K562 (cell line): ENCODE measurements at regions not wholly inside any gene's neighbourhood (a gene's known extent, or its start where the extent isn't known, plus 50 kb on each side); places are given as distances from the start of the nearest gene placed in this dataset.

ENCODE experiments used
- ATAC-seq: fragments of 200-7000 bp; cut with Tn5 transposase; 3 replicates; pipeline ENCODE4 v1.9.1; 2020; ENCODE audit warnings: moderate library complexity
- BruUV-seq: library from RNA; stranded (reverse); fragments of 400-500 nt; replicated peaks from 2 replicates; lab custom pipeline; 2021; lab: Mats Ljungman, UMichigan
- CTCF ChIA-PET: fragments of 300-600 bp; formaldehyde crosslinking; extraction: SDS; loops from one replicate; lab custom pipeline; 2021; ENCODE audit warnings: low intra/inter-chr PET ratio; lab: Yijun Ruan, JAX
- POLR2A ChIA-PET: fragments of 300-600, 350-650 bp; sonication (Branson Sonifier 250); formaldehyde crosslinking; extraction: SDS; loops from one replicate; lab custom pipeline; 2021; ENCODE audit warnings: antibody characterized with exemption, inconsistent platforms; lab: Yijun Ruan, JAX
- DNase-seq, 4 experiments: peaks; one replicate each; pipeline versions ENCODE4 v3.0.0 to v3.0.0-alpha.2; 2011 to 2018; ENCODE audit warnings: low spot score in 3 of 4, mixed read lengths in 3 of 4; ENCODE audit errors: extremely low read depth in 1 of 4
- FAIRE-seq: peaks from 2 replicates; lab custom pipeline; 2011; peaks lifted over from hg19 to GRCh38; lab: Jason Lieb, UNC
- H2AFZ ChIP-seq: 2 replicates; pipeline ENCODE4 v1.6.0; 2011; ENCODE audit warnings: low read depth, low read length, control low read depth, inconsistent platforms
- H3K27ac ChIP-seq: fragments of 200-600 bp; 3 replicates; pipeline ENCODE4 v1.8.0; 2011; ENCODE audit warnings: low read depth, mild to moderate bottlenecking, control low read depth, inconsistent platforms, low read length, moderate library complexity, mixed read lengths; ENCODE audit errors: extremely low read depth
- H3K27me3 ChIP-seq, 2 experiments: fragments of 300-600 bp in 1 of 2; 2 replicates in 1 of 2; 3 replicates in 1 of 2; pipeline versions ENCODE4 v1.6.0 to v1.8.0; 2011; ENCODE audit warnings: inconsistent platforms in 2 of 2, low read length in 2 of 2, mild to moderate bottlenecking in 1 of 2, mixed read lengths in 1 of 2, moderate library complexity in 1 of 2; ENCODE audit not compliant: control insufficient read depth in 2 of 2, insufficient read depth in 2 of 2
- H3K36me3 ChIP-seq: fragments of 300-600 bp; 3 replicates; pipeline ENCODE4 v1.8.0; 2011; ENCODE audit warnings: mild to moderate bottlenecking, low read length, inconsistent platforms; ENCODE audit not compliant: control insufficient read depth, insufficient read depth
- H3K4me1 ChIP-seq, 2 experiments: fragments of 200-600 bp in 1 of 2; replicated peaks in 1 of 2; 2 replicates in 1 of 2; 3 replicates in 1 of 2; pipeline versions ENCODE4 v1.5.1 to v1.8.0; 2011; ENCODE audit warnings: inconsistent platforms in 2 of 2, low read length in 2 of 2, mild to moderate bottlenecking in 1 of 2, mixed read lengths in 1 of 2, moderate library complexity in 1 of 2; ENCODE audit not compliant: control insufficient read depth in 2 of 2, insufficient read depth in 2 of 2
- H3K4me2 ChIP-seq: 2 replicates; pipeline ENCODE4 v1.6.1; 2011; ENCODE audit warnings: low read length, control low read depth, inconsistent platforms, mixed read lengths; ENCODE audit not compliant: insufficient read depth
- H3K4me3 ChIP-seq: fragments of 200-600 bp; sonication (generic), shearing (Covaris generic); 2 replicates; pipeline ENCODE4 v1.5.1; 2016; ENCODE audit warnings: control low read depth, inconsistent platforms
- H3K79me2 ChIP-seq: fragments of 200-600 bp; 3 replicates; pipeline ENCODE4 v1.8.0; 2011; ENCODE audit warnings: low read length, inconsistent platforms; ENCODE audit not compliant: control insufficient read depth, insufficient read depth
- H3K9ac ChIP-seq, 2 experiments: 2 replicates each; pipeline versions ENCODE4 v1.6.0 to v1.6.1; 2011; ENCODE audit warnings: low read depth in 2 of 2, low read length in 2 of 2, control low read depth in 1 of 2, inconsistent platforms in 1 of 2, mild to moderate bottlenecking in 1 of 2, mixed read lengths in 1 of 2; ENCODE audit not compliant: insufficient read depth in 1 of 2
- H3K9me1 ChIP-seq: one replicate; pipeline ENCODE4 v1.6.0; 2011; ENCODE audit warnings: inconsistent platforms, mild to moderate bottlenecking, low read length, moderate library complexity; ENCODE audit not compliant: control insufficient read depth, insufficient read depth
- H3K9me3 ChIP-seq: replicated peaks from 2 replicates; pipeline ENCODE4 v1.5.1; 2011; ENCODE audit warnings: low read depth, low read length, inconsistent platforms; ENCODE audit not compliant: control insufficient read depth, insufficient read depth
- H4K20me1 ChIP-seq: replicated peaks from 2 replicates; pipeline ENCODE4 v1.6.1; 2011; ENCODE audit warnings: low read length, inconsistent platforms, mixed read lengths; ENCODE audit not compliant: control insufficient read depth, insufficient read depth
- C11orf30 ChIP-seq: fragments of 450-650 bp; IDR thresholded peaks from 2 replicates; pipeline ENCODE4 v1.6.1; 2016; ENCODE audit warnings: low read depth, mild to moderate bottlenecking
- MAFG ChIP-seq: fragments of 450-650 bp; conservative IDR thresholded peaks from 2 replicates; pipeline ENCODE4 v1.6.1; 2016; ENCODE audit warnings: missing genetic modification characterization, missing compliant biosample characterization
- MAFK ChIP-seq: IDR thresholded peaks from 2 replicates; pipeline ENCODE4 v1.6.1; 2011; ENCODE audit warnings: low read length, improper control_type of control experiment
- ZNF316 ChIP-seq: fragments of 450-650 bp; IDR thresholded peaks from 2 replicates; pipeline ENCODE4 v1.6.1; 2016
- WGBS: fragments of 100-300 bp; shearing (Covaris generic); methylation state at CpG from one replicate; pipeline ENCODE4 v1.1.6; 2016; ENCODE audit warnings: low coverage, mixed read lengths; ENCODE audit not compliant: insufficient coverage; ENCODE audit errors: missing lambda C conversion rate; 5-methylcytosine and 5-hydroxymethylcytosine counted together
- in situ Hi-C: fragments of 300-500 bp; cut with MboI; formaldehyde crosslinking; loops from 4 replicates; pipeline ENCODE4 v1.15.0; 2018; ENCODE audit warnings: inconsistent platforms, mixed read lengths
- intact Hi-C: fragments of 100-400 bp; cut with micrococcal nuclease; formaldehyde crosslinking; loops from 2 replicates; pipeline ENCODE4 v1.14.2; 2022
- TF ChIP-seq, protein P1 (sequence below): fragments of 150-350 bp; IDR thresholded peaks from 2 replicates; pipeline ENCODE4 v1.6.1; 2014; ENCODE audit warnings: low read depth, mild to moderate bottlenecking, low read length, borderline replicate concordance
- TF ChIP-seq, protein P2 (sequence below): sonication (generic); formaldehyde crosslinking; IDR thresholded peaks from 2 replicates; pipeline ENCODE4 v1.8.1; 2023; ENCODE audit warnings: mild to moderate bottlenecking, missing genetic modification reagents

- no peaks in the 10 kb centered on the region for H3K9me1 ChIP-seq
- BruUV-seq: no TSS peak
- in situ Hi-C loops: no loop called here
These were observed 204.8 kb upstream of the KYNU start for GRCh38 chr2:142672698-142673097.

More at GRCh38 chr2:142672698-142673097, 204.8 kb upstream of the KYNU start:
- Histone ChIP-seq H3K9ac (no peak overlapping the region), H3K27ac (no peak overlapping the region), H3K79me2 (no peaks in the 10 kb centered on the region), H3K4me3 (no peak overlapping the region), H3K9me3 (no peaks in the 10 kb centered on the region), H3K27me3 (no peaks in the 10 kb centered on the region), H2AFZ (no peak overlapping the region), H3K4me1 (no peaks in the 10 kb centered on the region), H4K20me1 (no peaks in the 10 kb centered on the region)
- no peak for FAIRE-seq
- DNase-seq: peak in 2 of 4 experiments; percentile 5 to 20
- CTCF ChIA-PET: no interaction called here
- ATAC-seq: no peak
- TF ChIP-seq, protein P1, sequence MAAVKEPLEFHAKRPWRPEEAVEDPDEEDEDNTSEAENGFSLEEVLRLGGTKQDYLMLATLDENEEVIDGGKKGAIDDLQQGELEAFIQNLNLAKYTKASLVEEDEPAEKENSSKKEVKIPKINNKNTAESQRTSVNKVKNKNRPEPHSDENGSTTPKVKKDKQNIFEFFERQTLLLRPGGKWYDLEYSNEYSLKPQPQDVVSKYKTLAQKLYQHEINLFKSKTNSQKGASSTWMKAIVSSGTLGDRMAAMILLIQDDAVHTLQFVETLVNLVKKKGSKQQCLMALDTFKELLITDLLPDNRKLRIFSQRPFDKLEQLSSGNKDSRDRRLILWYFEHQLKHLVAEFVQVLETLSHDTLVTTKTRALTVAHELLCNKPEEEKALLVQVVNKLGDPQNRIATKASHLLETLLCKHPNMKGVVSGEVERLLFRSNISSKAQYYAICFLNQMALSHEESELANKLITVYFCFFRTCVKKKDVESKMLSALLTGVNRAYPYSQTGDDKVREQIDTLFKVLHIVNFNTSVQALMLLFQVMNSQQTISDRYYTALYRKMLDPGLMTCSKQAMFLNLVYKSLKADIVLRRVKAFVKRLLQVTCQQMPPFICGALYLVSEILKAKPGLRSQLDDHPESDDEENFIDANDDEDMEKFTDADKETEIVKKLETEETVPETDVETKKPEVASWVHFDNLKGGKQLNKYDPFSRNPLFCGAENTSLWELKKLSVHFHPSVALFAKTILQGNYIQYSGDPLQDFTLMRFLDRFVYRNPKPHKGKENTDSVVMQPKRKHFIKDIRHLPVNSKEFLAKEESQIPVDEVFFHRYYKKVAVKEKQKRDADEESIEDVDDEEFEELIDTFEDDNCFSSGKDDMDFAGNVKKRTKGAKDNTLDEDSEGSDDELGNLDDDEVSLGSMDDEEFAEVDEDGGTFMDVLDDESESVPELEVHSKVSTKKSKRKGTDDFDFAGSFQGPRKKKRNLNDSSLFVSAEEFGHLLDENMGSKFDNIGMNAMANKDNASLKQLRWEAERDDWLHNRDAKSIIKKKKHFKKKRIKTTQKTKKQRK: no peak
- TF ChIP-seq, protein P2, sequence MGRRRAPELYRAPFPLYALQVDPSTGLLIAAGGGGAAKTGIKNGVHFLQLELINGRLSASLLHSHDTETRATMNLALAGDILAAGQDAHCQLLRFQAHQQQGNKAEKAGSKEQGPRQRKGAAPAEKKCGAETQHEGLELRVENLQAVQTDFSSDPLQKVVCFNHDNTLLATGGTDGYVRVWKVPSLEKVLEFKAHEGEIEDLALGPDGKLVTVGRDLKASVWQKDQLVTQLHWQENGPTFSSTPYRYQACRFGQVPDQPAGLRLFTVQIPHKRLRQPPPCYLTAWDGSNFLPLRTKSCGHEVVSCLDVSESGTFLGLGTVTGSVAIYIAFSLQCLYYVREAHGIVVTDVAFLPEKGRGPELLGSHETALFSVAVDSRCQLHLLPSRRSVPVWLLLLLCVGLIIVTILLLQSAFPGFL (CRISPR knock-in tag): no peak
- peak; percentile 68 for TF ChIP-seq ZNF316
- peak; percentile 39; the same call in 1 of the 2 replicates for TF ChIP-seq MAFK
- peak; percentile 70 for TF ChIP-seq MAFG (tag)
- peak; percentile 65 for TF ChIP-seq C11orf30
- TF ChIP-seq, all 486 proteins: peak for 4
- intact Hi-C loops: no loop called here
- Histone ChIP-seq H3K4me2 (no peak overlapping the region), H3K36me3 (no peaks in the 10 kb centered on the region)
- WGBS: 3% methylated on average over 6 of the region's 6 CpGs
- POLR2A ChIA-PET: no interaction called here
